Liver (tissue), 3 donors: ENCODE measurements at regions not wholly inside any gene's neighbourhood (a gene's known extent, or its start where the extent isn't known, plus 50 kb on each side); places are given as distances from the start of the nearest gene placed in this dataset.

Experiments used
- CTCF ChIP-seq: fragments of 150-350 bp; IDR thresholded peaks from 2 replicates; pipeline ENCODE4 v1.5.1; 2017; ENCODE audit warnings: improper control_type of control experiment, low read depth, low read length; ENCODE audit not compliant: missing input control
- RAD21 ChIP-seq, 2 donors: IDR thresholded peaks; 2 replicates each; pipeline ENCODE4 v1.6.1; 2016; ENCODE audit warnings: antibody characterized with exemption in 2 of 2, mild to moderate bottlenecking in 2 of 2
- TF ChIP-seq, protein P1 (sequence below): IDR thresholded peaks from 2 replicates; pipeline ENCODE4 v1.6.1; 2016; ENCODE audit warnings: antibody characterized with exemption
- donor health status: healthy.
- donor health status: healthy.

DNA sequence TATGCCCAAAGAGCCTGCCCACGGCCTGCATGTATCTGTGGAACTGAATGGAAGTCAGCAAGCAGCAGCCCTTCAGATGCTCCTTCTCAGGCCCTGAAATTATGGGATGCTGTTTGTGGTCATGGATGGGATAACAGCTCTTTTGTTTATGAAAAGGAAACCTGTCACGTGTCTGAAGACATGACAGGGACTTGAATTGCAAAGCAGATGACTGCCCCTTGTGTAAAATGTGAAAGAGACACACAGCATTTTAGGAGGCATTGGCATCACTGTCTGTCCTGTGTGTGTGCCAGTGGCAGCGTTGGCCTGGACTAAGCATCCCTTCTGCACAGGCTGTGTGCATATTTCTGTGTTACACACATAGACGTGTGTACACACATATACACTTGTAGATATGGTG, 192.1 kb downstream of the VRK1 start:
- TF ChIP-seq, protein P1, sequence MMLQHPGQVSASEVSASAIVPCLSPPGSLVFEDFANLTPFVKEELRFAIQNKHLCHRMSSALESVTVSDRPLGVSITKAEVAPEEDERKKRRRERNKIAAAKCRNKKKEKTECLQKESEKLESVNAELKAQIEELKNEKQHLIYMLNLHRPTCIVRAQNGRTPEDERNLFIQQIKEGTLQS = no peak
- no peak for TF ChIP-seq CTCF
- TF ChIP-seq RAD21 (IDR thresholded peaks at IDR 0.05) = no peak
